Peyer's patch (tissue), 4 donors: ENCODE measurements at regions not wholly inside any gene's neighbourhood (a gene's known extent, or its start where the extent isn't known, plus 50 kb on each side); places are given as distances from the start of the nearest gene placed in this dataset.
A peak's percentile ranks its signal among the peaks of the same experiment; 100 is the strongest.

Experiments used
- DNase-seq, 3 donors: peaks; one replicate each; pipeline ENCODE4 v3.0.0-alpha.2; 2017 to 2019
- H3K27ac ChIP-seq, 4 donors: fragments of 200-600 bp; sonication (generic); one replicate each; pipeline ENCODE4 v1.5.1; 2016 to 2019
- H3K27me3 ChIP-seq, 2 donors: fragments of 200-600 bp; sonication (generic); one replicate each; pipeline ENCODE4 v1.5.1; 2019
- H3K36me3 ChIP-seq, 3 donors: fragments of 200-600 bp; sonication (generic); one replicate each; pipeline ENCODE4 v1.5.1; 2016 to 2019
- H3K4me1 ChIP-seq, 4 donors: fragments of 200-600 bp; sonication (generic); one replicate each; pipeline ENCODE4 v1.5.1; 2016 to 2019
- H3K4me3 ChIP-seq, 4 donors: fragments of 200-600 bp; sonication (generic); 1 replicate in 3 of 4; 2 replicates in 1 of 4; pipeline ENCODE4 v1.5.1; 2016 to 2019; ENCODE audit warnings: mild to moderate bottlenecking in 1 of 4
- H3K9me3 ChIP-seq, 4 donors: fragments of 200-600 bp; sonication (generic); one replicate each; pipeline ENCODE4 v1.5.1; 2016 to 2019; ENCODE audit warnings: mild to moderate bottlenecking in 1 of 4
- CTCF ChIP-seq, 6 experiments: fragments of 450-650 bp in 4 of 6; fragments of 200-600 bp in 2 of 6; sonication (generic) in 1 of 6; IDR thresholded peaks; one replicate each; pipeline ENCODE4 v1.5.1; 2017 to 2019; ENCODE audit warnings: antibody characterized with exemption in 6 of 6, mild to moderate bottlenecking in 3 of 6, moderate library complexity in 1 of 6
- POLR2A ChIP-seq, 2 donors: fragments of 450-650 bp; IDR thresholded peaks; one replicate each; pipeline ENCODE4 v1.5.1; 2017; ENCODE audit warnings: antibody characterized with exemption in 2 of 2, mild to moderate bottlenecking in 2 of 2, moderate library complexity in 2 of 2

- Histone ChIP-seq H3K27ac (no peak overlapping the region), H3K4me1 (no peaks in the 10 kb centered on the region), H3K4me3 (no peak overlapping the region), H3K27me3 (no peaks in the 10 kb centered on the region), H3K9me3 (no peaks in the 10 kb centered on the region), H3K36me3 (no peaks in the 10 kb centered on the region)
- TF ChIP-seq CTCF (IDR thresholded peaks at IDR 0.05) = no peak
- TF ChIP-seq POLR2A (IDR thresholded peaks at IDR 0.05) = no peak
- no peak for DNase-seq
These were observed 147.5 kb downstream of the TSEN15 start for GRCh38 chr1:184199036-184199435.

GRCh38 chr1:184199438-184200085, 148.0 kb downstream of the TSEN15 start:
- no peak for DNase-seq
- TF ChIP-seq POLR2A (IDR thresholded peaks at IDR 0.05) = no peak
- no peak for TF ChIP-seq CTCF (IDR thresholded peaks at IDR 0.05)
- H3K4me1 ChIP-seq = no peaks in the 10 kb centered on the region
- no peaks in the 10 kb centered on the region for H3K36me3 ChIP-seq
- no peak overlapping the region for H3K4me3 ChIP-seq
- H3K9me3 ChIP-seq = no peaks in the 10 kb centered on the region
- no peaks in the 10 kb centered on the region for H3K27me3 ChIP-seq
- no peak overlapping the region for H3K27ac ChIP-seq

GRCh38 chr1:184208622-184209021, 157.1 kb downstream of the TSEN15 start:
- H3K4me1 ChIP-seq = no peaks in the 10 kb centered on the region
- no peak overlapping the region for H3K27ac ChIP-seq
- DNase-seq = no peak
- no peak overlapping the region for H3K4me3 ChIP-seq
- H3K27me3 ChIP-seq = no peaks in the 10 kb centered on the region
- TF ChIP-seq POLR2A (IDR thresholded peaks at IDR 0.05) = no peak
- no peak for TF ChIP-seq CTCF (IDR thresholded peaks at IDR 0.05)
- H3K36me3 ChIP-seq = no peaks in the 10 kb centered on the region
- no peaks in the 10 kb centered on the region for H3K9me3 ChIP-seq

- Histone ChIP-seq H3K36me3 (no peaks in the 10 kb centered on the region), H3K4me1 (no peaks in the 10 kb centered on the region), H3K9me3 (no peaks in the 10 kb centered on the region), H3K4me3 (no peak overlapping the region), H3K27me3 (no peaks in the 10 kb centered on the region), H3K27ac (no peak overlapping the region)
- no peak for TF ChIP-seq CTCF (IDR thresholded peaks at IDR 0.05)
- TF ChIP-seq POLR2A (IDR thresholded peaks at IDR 0.05) = no peak
- DNase-seq = peak in 1 of 3 donors; percentile 49
These were observed 158.5 kb downstream of the TSEN15 start for GRCh38 chr1:184210031-184210430.

- Histone ChIP-seq H3K27me3 (no peaks in the 10 kb centered on the region), H3K4me1 (no peaks in the 10 kb centered on the region), H3K27ac (no peak overlapping the region), H3K36me3 (no peaks in the 10 kb centered on the region), H3K9me3 (no peaks in the 10 kb centered on the region), H3K4me3 (no peak overlapping the region)
- TF ChIP-seq CTCF (IDR thresholded peaks at IDR 0.05) (no peak), POLR2A (IDR thresholded peaks at IDR 0.05) (no peak)
- DNase-seq = no peak
These were observed 159.3 kb downstream of the TSEN15 start for GRCh38 chr1:184210862-184211261.
